ENCODE measurements at regions not wholly inside any gene's neighbourhood (a gene's known extent, or its start where the extent isn't known, plus 50 kb on each side); places are given as distances from the start of the nearest gene placed in this dataset.

DNA sequence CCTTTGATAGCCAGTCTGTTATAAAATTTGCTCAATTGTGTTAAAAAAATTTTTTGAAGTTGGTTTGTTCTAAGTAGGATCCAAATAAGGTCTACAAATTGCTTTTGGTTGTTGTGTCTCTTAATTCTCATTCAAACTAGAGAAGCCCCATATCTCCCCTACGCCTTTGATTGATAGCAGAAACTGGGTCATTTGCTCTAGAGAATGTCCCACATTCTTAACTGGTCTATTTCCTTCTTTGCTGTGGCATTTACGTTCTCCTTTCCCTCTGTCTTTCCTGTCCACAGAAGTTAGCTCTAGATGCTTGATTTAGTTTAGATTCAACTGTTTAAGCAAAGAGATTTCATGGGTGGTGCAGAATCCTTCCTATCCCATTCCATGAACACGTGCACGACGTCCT is 174.6 kb upstream of the SVIL start:
- Histone ChIP-seq H3K9me3 (replicated peaks in 1 of 2; ENCODE audit: control insufficient read depth in 2 of 2, insufficient read depth in 1 of 2, low read depth in 1 of 2, low read length in 2 of 2) (no peaks in the 10 kb centered on the region), H3K23ac (ENCODE audit: low read depth, low read length, poor library complexity) (no peak overlapping the region), H3K4me1 (ENCODE audit: control insufficient read depth in 2 of 2, insufficient read depth in 1 of 2, low read depth in 1 of 2, low read length in 2 of 2) (no peaks in the 10 kb centered on the region), H2AFZ (ENCODE audit: low read length) (no peak overlapping the region), H4K8ac (ENCODE audit: low read depth, low read length) (no peak overlapping the region), H3K14ac (ENCODE audit: low read length) (no peak overlapping the region), H3K18ac (ENCODE audit: low read length) (no peak overlapping the region), H3K9ac (ENCODE audit: low read depth, low read length, poor library complexity) (no peak overlapping the region), H3K4me2 (ENCODE audit: insufficient read depth, low read length, poor library complexity, severe bottlenecking) (no peak overlapping the region), H2AK5ac (ENCODE audit: low read depth, low read length) (no peak overlapping the region), H3K4ac (ENCODE audit: low read length) (no peak overlapping the region), H2BK15ac (ENCODE audit: low read length) (no peak overlapping the region), H2BK12ac (ENCODE audit: low read length) (no peak overlapping the region), H3K36me3 (replicated peaks in 1 of 2; ENCODE audit: control insufficient read depth in 2 of 2, insufficient read depth in 2 of 2, low read length in 2 of 2) (no peaks in the 10 kb centered on the region), H2BK5ac (ENCODE audit: low read length) (no peak overlapping the region), H3K27ac (replicated peaks; ENCODE audit: low read length) (no peak overlapping the region), H2BK120ac (ENCODE audit: low read depth, low read length) (no peak overlapping the region), H3K27me3 (ENCODE audit: control insufficient read depth in 3 of 3, insufficient read depth in 3 of 3, low read depth in 1 of 3, low read length in 3 of 3) (peaks cover 0 to 7% (median 0%) of the 10 kb centered on the region in 3 experiments), H3K4me3 (ENCODE audit: low read length in 2 of 2) (no peak overlapping the region), H3K79me1 (ENCODE audit: low read depth, low read length) (no peaks in the 10 kb centered on the region), H4K91ac (ENCODE audit: low read depth, low read length, poor library complexity) (no peak overlapping the region)
- DNase-seq (ENCODE audit: low spot score) = no peak
- WGBS, 2 donors (ENCODE audit: extremely low coverage in 2 of 2, insufficient read length in 2 of 2, insufficient replicate concordance in 1 of 2) = no CpG with 5 or more reads among the region's 5 CpGs

DNA sequence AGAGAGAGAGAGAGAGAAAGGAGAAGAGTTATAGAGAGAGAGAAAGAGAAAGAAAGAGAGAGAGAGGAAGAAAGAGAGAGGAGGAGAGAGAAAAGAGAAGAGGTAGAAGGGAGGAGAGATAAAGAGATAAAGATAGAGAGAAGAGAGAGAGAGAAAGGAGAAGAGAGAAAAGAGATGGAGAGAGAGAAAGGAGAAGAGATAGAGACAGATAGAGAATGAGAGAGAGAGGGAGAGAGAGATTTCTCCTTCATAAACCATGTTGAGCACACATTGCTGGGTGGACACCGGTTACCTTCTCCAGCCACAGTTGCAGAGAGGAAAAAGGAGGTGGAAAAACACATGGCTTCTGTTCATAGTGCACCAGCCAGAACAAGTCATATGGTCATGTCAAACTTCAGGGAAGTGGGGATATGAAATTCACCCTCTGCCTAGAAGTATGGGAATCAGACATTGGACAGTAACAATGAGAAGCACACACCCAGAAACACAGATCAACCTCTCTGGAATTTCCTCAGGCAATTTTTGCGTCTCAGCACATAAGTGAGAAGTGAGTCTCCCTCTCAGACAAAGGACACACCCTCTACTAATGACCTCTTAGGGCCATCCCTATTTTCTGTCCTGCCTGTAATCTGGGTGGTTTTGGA is 172.5 kb upstream of the SVIL start:
- H3K23ac ChIP-seq (ENCODE audit: low read depth, low read length, poor library complexity) = no peak overlapping the region
- peaks cover 0 to 7% (median 0%) of the 10 kb centered on the region in 3 experiments for H3K27me3 ChIP-seq (ENCODE audit: control insufficient read depth in 3 of 3, insufficient read depth in 3 of 3, low read depth in 1 of 3, low read length in 3 of 3)
- no peak overlapping the region for H3K14ac ChIP-seq (ENCODE audit: low read length)
- H3K4me2 ChIP-seq (ENCODE audit: insufficient read depth, low read length, poor library complexity, severe bottlenecking) = no peak overlapping the region
- DNase-seq (ENCODE audit: low spot score) = no peak
- H3K9ac ChIP-seq (ENCODE audit: low read depth, low read length, poor library complexity) = no peak overlapping the region
- H2BK120ac ChIP-seq (ENCODE audit: low read depth, low read length) = no peak overlapping the region
- H2BK5ac ChIP-seq (ENCODE audit: low read length) = no peak overlapping the region
- H3K4me1 ChIP-seq (ENCODE audit: control insufficient read depth in 2 of 2, insufficient read depth in 1 of 2, low read depth in 1 of 2, low read length in 2 of 2) = no peaks in the 10 kb centered on the region
- no peak overlapping the region for H4K91ac ChIP-seq (ENCODE audit: low read depth, low read length, poor library complexity)
- no peak overlapping the region for H4K8ac ChIP-seq (ENCODE audit: low read depth, low read length)
- no peak overlapping the region for H3K18ac ChIP-seq (ENCODE audit: low read length)
- H3K27ac ChIP-seq (replicated peaks; ENCODE audit: low read length) = no peak overlapping the region
- no CpG with 5 or more reads among the region's 2 CpGs for WGBS, 2 donors (ENCODE audit: extremely low coverage in 2 of 2, insufficient read length in 2 of 2, insufficient replicate concordance in 1 of 2)
- H3K4ac ChIP-seq (ENCODE audit: low read length) = no peak overlapping the region
- no peaks in the 10 kb centered on the region for H3K36me3 ChIP-seq (replicated peaks in 1 of 2; ENCODE audit: control insufficient read depth in 2 of 2, insufficient read depth in 2 of 2, low read length in 2 of 2)
- H2BK12ac ChIP-seq (ENCODE audit: low read length) = no peak overlapping the region
- H3K9me3 ChIP-seq (replicated peaks in 1 of 2; ENCODE audit: control insufficient read depth in 2 of 2, insufficient read depth in 1 of 2, low read depth in 1 of 2, low read length in 2 of 2) = no peaks in the 10 kb centered on the region
- H3K4me3 ChIP-seq (ENCODE audit: low read length in 2 of 2) = no peak overlapping the region
- H2BK15ac ChIP-seq (ENCODE audit: low read length) = no peak overlapping the region
- H3K79me1 ChIP-seq (ENCODE audit: low read depth, low read length) = no peaks in the 10 kb centered on the region
- H2AFZ ChIP-seq (ENCODE audit: low read length) = no peak overlapping the region
- no peak overlapping the region for H2AK5ac ChIP-seq (ENCODE audit: low read depth, low read length)

DNA sequence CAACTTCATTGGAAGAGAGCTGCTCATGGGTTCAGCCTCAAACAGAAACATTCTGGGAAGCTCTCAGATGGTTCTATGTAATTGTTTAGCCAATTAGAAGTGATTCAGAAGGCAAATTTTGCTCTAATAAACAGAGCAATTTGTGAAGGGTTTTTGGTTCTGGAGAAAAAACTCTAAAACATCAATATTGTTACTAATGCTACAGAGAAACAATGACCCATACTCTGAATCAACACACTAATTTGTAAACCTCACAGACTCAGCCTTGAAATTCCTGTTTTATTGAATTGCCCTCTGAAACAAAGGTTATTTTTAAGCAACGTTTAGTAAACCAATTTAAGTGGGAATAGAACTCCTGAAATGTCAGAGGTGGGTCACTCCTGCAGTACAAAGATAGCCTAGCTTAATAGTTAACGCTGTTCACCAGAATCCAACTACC is 171.6 kb upstream of the SVIL start:
- Histone ChIP-seq H3K27me3 (ENCODE audit: control insufficient read depth in 3 of 3, insufficient read depth in 3 of 3, low read depth in 1 of 3, low read length in 3 of 3) (no peaks in the 10 kb centered on the region), H3K27ac (replicated peaks; ENCODE audit: low read length) (no peak overlapping the region), H3K18ac (ENCODE audit: low read length) (no peak overlapping the region), H4K8ac (ENCODE audit: low read depth, low read length) (no peak overlapping the region), H3K4ac (ENCODE audit: low read length) (no peak overlapping the region), H3K36me3 (replicated peaks in 1 of 2; ENCODE audit: control insufficient read depth in 2 of 2, insufficient read depth in 2 of 2, low read length in 2 of 2) (no peaks in the 10 kb centered on the region), H2AFZ (ENCODE audit: low read length) (no peak overlapping the region), H4K91ac (ENCODE audit: low read depth, low read length, poor library complexity) (no peak overlapping the region), H2BK5ac (ENCODE audit: low read length) (no peak overlapping the region), H2BK120ac (ENCODE audit: low read depth, low read length) (no peak overlapping the region), H3K4me2 (ENCODE audit: insufficient read depth, low read length, poor library complexity, severe bottlenecking) (no peak overlapping the region), H2BK12ac (ENCODE audit: low read length) (no peak overlapping the region), H3K9me3 (replicated peaks in 1 of 2; ENCODE audit: control insufficient read depth in 2 of 2, insufficient read depth in 1 of 2, low read depth in 1 of 2, low read length in 2 of 2) (no peaks in the 10 kb centered on the region), H3K4me1 (ENCODE audit: control insufficient read depth in 2 of 2, insufficient read depth in 1 of 2, low read depth in 1 of 2, low read length in 2 of 2) (no peaks in the 10 kb centered on the region), H3K79me1 (ENCODE audit: low read depth, low read length) (no peaks in the 10 kb centered on the region), H2BK15ac (ENCODE audit: low read length) (no peak overlapping the region), H3K23ac (ENCODE audit: low read depth, low read length, poor library complexity) (no peak overlapping the region), H3K4me3 (ENCODE audit: low read length in 2 of 2) (no peak overlapping the region), H3K9ac (ENCODE audit: low read depth, low read length, poor library complexity) (no peak overlapping the region), H2AK5ac (ENCODE audit: low read depth, low read length) (no peak overlapping the region), H3K14ac (ENCODE audit: low read length) (no peak overlapping the region)
- WGBS, 2 donors (ENCODE audit: extremely low coverage in 2 of 2, insufficient read length in 2 of 2, insufficient replicate concordance in 1 of 2) = no CpG with 5 or more reads among the region's 2 CpGs
- no peak for DNase-seq (ENCODE audit: low spot score)

DNA sequence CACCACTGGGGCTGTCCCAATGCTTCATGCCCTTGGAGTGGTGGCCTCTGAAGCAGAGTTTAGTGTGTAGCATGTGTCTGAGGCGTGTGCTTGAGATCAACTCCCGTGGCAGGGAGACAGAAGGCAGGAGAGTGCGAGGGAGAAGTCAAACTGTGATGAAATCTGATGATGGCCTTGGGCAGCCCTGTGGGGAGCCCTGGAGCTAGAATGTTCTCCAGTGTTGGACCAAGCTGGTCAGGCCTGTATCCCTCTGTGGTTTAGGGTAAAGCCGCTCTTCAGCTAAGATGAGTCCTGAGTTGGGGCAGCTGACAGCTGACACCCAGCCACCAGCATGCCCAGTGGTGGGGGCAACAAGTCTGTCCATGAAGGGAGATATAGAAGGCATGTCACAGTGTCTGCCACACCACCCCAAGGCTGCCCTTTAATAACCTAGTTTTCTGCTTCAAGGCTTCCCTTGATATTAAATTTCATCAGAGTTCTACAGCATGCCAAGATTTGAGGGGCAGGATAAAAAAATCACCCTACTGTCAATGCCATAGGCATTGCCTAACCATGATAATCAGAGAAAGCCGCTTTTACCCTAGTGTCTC is 170.5 kb upstream of the SVIL start:
- H3K4me1 ChIP-seq (ENCODE audit: control insufficient read depth in 2 of 2, insufficient read depth in 1 of 2, low read depth in 1 of 2, low read length in 2 of 2) = no peaks in the 10 kb centered on the region
- no peak overlapping the region for H3K14ac ChIP-seq (ENCODE audit: low read length)
- H2BK15ac ChIP-seq (ENCODE audit: low read length) = no peak overlapping the region
- no CpG with 5 or more reads among the region's 5 CpGs for WGBS, 2 donors (ENCODE audit: extremely low coverage in 2 of 2, insufficient read length in 2 of 2, insufficient replicate concordance in 1 of 2)
- no peaks in the 10 kb centered on the region for H3K79me1 ChIP-seq (ENCODE audit: low read depth, low read length)
- no peak overlapping the region for H2AFZ ChIP-seq (ENCODE audit: low read length)
- no peak overlapping the region for H3K27ac ChIP-seq (replicated peaks; ENCODE audit: low read length)
- H3K4me3 ChIP-seq (ENCODE audit: low read length in 2 of 2) = no peak overlapping the region
- H3K4ac ChIP-seq (ENCODE audit: low read length) = no peak overlapping the region
- H3K18ac ChIP-seq (ENCODE audit: low read length) = no peak overlapping the region
- H3K9me3 ChIP-seq (replicated peaks in 1 of 2; ENCODE audit: control insufficient read depth in 2 of 2, insufficient read depth in 1 of 2, low read depth in 1 of 2, low read length in 2 of 2) = no peaks in the 10 kb centered on the region
- H2BK120ac ChIP-seq (ENCODE audit: low read depth, low read length) = no peak overlapping the region
- H4K91ac ChIP-seq (ENCODE audit: low read depth, low read length, poor library complexity) = no peak overlapping the region
- no peak overlapping the region for H2BK12ac ChIP-seq (ENCODE audit: low read length)
- H3K23ac ChIP-seq (ENCODE audit: low read depth, low read length, poor library complexity) = no peak overlapping the region
- H3K4me2 ChIP-seq (ENCODE audit: insufficient read depth, low read length, poor library complexity, severe bottlenecking) = no peak overlapping the region
- H3K36me3 ChIP-seq (replicated peaks in 1 of 2; ENCODE audit: control insufficient read depth in 2 of 2, insufficient read depth in 2 of 2, low read length in 2 of 2) = no peaks in the 10 kb centered on the region
- no peak overlapping the region for H3K9ac ChIP-seq (ENCODE audit: low read depth, low read length, poor library complexity)
- H2AK5ac ChIP-seq (ENCODE audit: low read depth, low read length) = no peak overlapping the region
- H2BK5ac ChIP-seq (ENCODE audit: low read length) = no peak overlapping the region
- DNase-seq (ENCODE audit: low spot score) = no peak
- no peak overlapping the region for H4K8ac ChIP-seq (ENCODE audit: low read depth, low read length)
- H3K27me3 ChIP-seq (ENCODE audit: control insufficient read depth in 3 of 3, insufficient read depth in 3 of 3, low read depth in 1 of 3, low read length in 3 of 3) = no peaks in the 10 kb centered on the region

Data from neuronal stem cell (in vitro differentiated cells).